ENCODE measurements at regions not wholly inside any gene's neighbourhood (a gene's known extent, or its start where the extent isn't known, plus 50 kb on each side); places are given as distances from the start of the nearest gene placed in this dataset.

DNA sequence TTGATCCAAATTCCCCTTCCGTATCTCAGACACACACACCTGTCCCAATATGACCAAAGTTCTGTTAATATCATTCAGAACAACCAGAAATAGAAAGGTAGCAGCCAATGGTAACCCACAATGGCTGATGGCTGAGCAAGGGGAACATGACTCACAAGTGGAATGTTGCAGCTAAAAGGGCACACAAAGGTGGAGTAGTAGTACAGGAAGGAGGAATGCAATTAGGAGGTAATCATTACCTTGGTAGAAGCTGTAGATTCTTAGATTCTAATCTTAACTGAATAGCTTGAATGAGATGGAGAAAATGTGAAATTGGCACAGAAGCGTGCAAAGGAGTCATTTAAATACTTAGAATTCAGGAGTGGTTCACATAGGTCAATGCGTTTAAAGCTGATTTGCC lies 347.9 kb downstream of the NR2F2 start:
- TF ChIP-seq, protein P1, sequence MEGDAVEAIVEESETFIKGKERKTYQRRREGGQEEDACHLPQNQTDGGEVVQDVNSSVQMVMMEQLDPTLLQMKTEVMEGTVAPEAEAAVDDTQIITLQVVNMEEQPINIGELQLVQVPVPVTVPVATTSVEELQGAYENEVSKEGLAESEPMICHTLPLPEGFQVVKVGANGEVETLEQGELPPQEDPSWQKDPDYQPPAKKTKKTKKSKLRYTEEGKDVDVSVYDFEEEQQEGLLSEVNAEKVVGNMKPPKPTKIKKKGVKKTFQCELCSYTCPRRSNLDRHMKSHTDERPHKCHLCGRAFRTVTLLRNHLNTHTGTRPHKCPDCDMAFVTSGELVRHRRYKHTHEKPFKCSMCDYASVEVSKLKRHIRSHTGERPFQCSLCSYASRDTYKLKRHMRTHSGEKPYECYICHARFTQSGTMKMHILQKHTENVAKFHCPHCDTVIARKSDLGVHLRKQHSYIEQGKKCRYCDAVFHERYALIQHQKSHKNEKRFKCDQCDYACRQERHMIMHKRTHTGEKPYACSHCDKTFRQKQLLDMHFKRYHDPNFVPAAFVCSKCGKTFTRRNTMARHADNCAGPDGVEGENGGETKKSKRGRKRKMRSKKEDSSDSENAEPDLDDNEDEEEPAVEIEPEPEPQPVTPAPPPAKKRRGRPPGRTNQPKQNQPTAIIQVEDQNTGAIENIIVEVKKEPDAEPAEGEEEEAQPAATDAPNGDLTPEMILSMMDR (IDR thresholded peaks at IDR 0.05; ENCODE audit: poor library complexity), result no peak
- TF ChIP-seq EZH2 (IDR thresholded peaks at IDR 0.05; ENCODE audit: borderline replicate concordance), result no peak
- no peak for TF ChIP-seq EZH2phosphoT487 (IDR thresholded peaks at IDR 0.05; ENCODE audit: low read depth, severe bottlenecking, unreplicated experiment)
